T-helper 9 cell (primary cell): ENCODE measurements at regions not wholly inside any gene's neighbourhood (a gene's known extent, or its start where the extent isn't known, plus 50 kb on each side); places are given as distances from the start of the nearest gene placed in this dataset.

ENCODE experiments used
- DNase-seq: peaks from one replicate; pipeline ENCODE4 v3.0.0-alpha.2; 2020

DNA sequence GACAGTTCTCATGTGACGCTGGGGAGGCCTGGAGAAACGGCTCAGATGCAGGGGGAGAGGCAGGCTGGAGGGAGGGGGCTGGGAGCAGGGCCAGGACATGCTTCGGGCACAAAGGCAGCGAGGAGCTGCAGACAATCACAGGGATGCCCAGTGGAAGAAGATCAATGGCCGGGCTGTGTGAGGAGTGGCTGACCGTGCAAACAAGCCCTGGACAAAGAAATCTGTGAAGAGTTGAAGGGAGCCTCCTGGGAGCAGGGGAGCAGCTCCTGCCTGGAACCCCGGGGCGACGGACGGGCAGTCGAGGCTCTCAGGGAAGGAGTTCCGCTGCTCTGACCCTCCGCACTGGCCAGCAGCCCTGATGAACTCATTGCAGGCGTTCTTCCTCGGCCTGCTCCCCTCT lies 126.7 kb upstream of the B3GAT1 start:
- DNase-seq = no peak

DNA sequence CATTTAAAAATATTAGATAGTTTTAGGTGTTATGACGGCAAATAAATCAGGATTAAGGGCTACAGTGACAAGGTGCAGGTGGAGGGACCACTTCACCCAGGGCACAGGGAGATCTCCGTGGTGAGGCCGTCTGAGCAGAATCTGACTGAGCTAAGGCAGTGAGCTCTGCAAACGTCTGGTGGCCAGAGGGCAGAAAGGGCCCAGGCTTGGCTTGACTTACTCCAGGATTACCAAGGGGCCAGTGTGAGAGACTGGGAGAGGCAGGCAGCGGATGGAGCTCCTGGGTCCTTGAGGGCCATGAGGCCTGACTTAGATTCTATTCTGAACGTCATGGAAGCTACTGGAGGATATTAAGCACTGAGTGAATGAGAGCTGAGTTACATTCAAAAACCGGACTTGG lies 125.9 kb upstream of the B3GAT1 start:
- DNase-seq = no peak

- DNase-seq = no peak
These were observed 125.3 kb upstream of the B3GAT1 start for GRCh38 chr11:134537296-134537695.

DNA sequence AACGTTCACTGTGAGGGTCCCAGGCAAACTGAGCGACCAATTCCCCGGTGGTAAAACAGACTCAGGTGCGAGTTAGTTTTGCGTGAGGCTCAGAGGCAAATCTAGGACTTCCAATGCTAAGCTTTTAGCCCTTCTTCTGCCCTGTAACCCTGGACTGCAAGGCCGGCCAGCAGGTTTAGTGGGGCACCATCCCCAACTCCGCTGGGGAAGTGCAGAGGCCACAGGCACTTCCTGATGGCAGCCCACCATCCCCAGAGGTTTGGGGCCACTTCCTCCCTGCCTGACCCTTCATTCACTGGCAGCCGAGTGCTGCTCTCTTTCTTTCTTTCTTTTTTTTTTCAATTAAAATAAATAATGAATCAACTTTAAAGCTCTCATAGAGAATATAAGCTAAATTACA lies 124.6 kb upstream of the B3GAT1 start:
- no peak for DNase-seq

DNA sequence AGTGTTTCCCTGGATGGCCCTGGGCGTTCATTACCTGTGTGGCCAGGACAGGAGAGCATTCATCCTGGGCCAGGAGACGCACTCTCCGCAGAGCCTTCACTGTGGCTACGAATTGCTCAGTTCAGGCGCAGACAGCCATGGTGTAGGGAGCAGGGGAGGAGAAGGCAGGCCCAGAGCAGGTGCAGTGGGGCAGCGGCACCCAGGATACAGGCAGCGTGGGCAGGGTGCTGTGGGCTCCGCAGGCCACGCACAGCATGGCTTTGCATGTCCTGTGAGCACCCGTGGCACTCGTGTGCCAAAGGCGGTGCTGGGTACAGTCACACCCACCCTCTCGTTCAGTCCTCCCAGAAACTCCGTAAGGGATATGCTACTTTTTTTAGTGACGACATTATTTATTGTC lies 124.2 kb upstream of the B3GAT1 start:
- DNase-seq = no peak

DNA sequence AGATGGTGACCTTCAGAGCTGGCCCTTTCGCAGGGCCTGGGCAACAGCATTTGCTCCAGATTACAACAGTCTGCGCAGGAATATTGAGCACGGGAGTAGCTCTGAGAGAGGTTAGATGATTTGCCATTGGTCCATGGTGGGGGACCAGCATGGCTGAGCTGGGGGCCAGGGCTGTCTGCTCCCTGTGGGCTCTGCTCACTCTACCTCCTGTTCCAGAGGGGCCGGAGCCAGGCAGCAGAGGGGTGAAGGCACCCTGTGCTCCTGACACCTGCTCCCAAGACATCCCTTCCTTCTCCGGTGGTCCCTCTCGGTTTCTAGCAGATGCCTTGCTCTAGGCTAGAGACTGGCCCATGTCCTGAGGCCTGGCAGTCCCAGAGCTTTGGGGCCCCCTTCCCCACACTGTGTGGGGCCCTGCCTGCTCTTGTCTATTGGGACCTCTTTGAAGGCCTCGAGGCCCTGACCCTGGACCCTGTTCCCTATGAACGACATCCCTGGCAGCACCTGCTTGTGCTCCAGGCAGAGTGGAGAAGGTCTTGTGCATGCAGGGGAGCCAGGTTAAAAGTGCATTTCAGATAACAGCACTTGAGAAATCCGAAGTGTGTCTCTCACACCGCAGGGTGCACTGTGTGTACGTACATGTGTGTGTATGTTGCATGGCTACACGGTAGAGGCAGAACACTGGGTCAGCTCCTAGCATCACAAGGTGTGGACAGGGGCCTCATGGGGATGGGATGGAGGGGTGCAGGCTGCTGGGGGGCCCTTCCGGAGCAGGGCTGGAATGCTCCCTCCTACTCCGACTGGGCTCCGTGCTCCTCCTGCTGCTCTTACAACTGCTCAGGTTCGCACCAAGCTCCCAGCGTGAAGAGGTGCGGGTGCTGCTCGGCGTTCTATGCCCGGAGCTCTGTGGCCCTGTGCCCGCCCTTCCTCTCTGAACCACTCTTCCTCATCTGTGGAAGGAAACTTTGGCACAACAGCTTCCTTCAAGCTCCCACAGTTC lies 123.3 kb upstream of the B3GAT1 start:
- no peak for DNase-seq

GRCh38 chr11:134533511-134533910 lies 121.5 kb upstream of the B3GAT1 start:
- DNase-seq = no peak

GRCh38 chr11:134532921-134533421 lies 120.9 kb upstream of the B3GAT1 start:
- DNase-seq = no peak

- DNase-seq = no peak
These were observed 120.3 kb upstream of the B3GAT1 start for GRCh38 chr11:134532131-134532920.

DNA sequence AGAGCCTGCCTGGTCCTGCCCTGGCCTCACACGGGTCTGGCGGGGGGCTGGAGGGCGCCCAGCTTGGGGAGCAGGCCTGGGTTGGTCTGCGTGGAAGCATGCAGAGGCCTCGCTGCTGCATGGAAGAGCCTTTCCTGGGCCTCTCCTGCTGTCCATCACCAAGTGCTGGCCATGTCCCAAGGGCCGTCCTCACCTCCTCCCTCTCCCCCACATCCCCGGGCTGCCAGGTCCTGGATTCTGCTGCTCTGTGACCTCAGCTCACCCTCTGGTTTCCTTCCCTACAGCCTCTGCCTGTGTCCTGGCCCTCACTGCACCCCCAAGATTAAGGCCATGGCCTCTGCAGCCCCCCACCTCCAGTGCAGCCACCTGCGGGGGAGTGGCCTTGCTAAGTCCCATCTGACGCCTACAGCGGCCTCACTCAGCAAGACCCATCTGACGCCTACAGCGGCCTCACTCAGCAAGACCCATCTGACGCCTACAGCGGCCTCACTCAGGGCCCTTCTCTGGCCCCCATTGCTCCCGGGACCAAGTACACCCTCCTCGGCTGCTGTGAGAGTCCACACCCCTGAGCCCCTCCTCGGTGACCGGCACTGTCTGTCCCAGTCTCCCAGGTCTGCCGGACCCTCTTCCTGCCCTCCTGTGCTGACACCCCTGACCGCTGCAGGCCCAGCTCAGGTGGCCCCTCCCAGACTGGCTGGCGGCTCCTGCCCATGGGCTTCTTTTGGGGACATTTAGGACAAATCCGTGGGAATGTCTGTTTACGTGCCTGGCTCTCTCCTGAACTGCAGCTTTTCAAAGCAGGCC lies 119.5 kb upstream of the B3GAT1 start:
- no peak for DNase-seq

- no peak for DNase-seq
These were observed 118.7 kb upstream of the B3GAT1 start for GRCh38 chr11:134530636-134531326.

DNA sequence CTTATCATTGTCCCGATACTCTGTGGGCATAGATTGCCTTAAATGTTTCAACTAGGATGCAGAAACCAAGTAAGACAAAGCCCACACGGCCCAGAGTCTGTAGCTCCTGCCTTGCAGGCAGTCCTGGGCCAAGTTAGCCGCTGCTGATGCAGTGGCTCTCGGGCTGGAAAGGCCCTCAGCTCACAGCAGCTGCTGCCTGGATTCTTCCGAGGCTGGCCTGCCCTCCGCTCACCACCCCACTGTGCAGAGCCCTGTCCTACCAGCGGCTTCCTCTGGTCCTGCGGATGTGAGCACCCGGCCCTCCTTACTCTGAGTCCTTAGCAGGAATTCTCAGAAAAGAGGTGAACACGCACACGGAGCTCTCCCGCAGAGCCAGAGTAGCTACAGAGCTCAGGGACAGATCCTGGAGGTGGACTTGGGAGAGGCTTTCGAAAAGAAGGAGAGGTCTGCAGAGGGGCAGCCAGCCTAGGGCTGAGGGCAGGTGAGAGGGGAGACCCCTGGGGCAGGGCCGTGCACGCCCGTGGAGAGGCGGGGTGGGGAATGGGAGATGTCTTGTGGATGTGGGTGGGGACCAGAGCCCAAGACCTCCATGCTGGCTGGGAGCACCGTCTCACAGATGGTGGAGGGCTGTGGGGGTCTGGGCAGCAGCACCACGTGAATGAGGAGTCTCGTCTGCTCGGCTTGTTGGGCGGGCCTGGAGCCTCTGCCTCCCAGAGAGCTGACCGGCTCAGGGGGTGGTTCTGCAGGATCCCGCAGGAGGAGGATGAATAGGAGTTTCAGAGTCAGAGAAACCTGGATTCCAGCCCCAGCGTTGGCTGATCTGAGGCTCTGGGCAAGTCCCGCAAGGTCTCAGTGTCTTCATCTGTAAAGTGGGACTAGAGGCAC lies 117.4 kb upstream of the B3GAT1 start:
- no peak for DNase-seq

GRCh38 chr11:134528453-134528852 lies 116.4 kb upstream of the B3GAT1 start:
- DNase-seq = no peak

GRCh38 chr11:134527382-134528243 lies 115.6 kb upstream of the B3GAT1 start:
- no peak for DNase-seq

GRCh38 chr11:134524896-134525845 lies 113.1 kb upstream of the B3GAT1 start:
- DNase-seq = no peak

DNA sequence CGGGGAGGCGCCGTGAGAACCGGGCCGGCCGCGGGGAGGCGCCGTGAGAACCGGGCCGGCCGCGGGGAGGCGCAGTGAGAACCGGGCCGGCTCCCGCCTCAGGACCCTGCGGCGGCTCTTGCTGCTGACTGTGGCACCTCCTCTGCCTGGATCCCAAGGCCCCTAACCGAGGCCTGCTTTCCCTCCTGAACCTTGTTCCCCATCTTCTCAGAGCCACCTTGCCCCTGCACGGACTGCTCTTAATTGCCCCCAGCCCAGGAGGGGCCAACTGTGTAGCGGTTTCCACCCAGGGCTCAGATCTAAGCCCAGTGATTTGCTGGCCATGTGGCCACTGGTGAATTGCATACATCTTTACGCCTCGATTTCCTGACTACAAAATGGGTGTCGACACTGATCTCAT lies 112.2 kb upstream of the B3GAT1 start:
- no peak for DNase-seq

GRCh38 chr11:134522782-134523570 lies 110.9 kb upstream of the B3GAT1 start:
- DNase-seq = no peak
